Mesothelial cell of epicardium (in vitro differentiated cells): ENCODE measurements at regions not wholly inside any gene's neighbourhood (a gene's known extent, or its start where the extent isn't known, plus 50 kb on each side); places are given as distances from the start of the nearest gene placed in this dataset.

ENCODE experiments used
- DNase-seq, 2 experiments: peaks; one replicate each; pipeline ENCODE4 v3.0.0; 2021; ENCODE audit warnings: low spot score in 2 of 2; ENCODE audit not compliant: unreplicated experiment in 2 of 2
- H3K27ac Mint-ChIP-seq: 2 replicates; pipeline ENCODE4 v1.8.0; 2021; ENCODE audit warnings: mixed read lengths
- H3K27me3 Mint-ChIP-seq: 2 replicates; pipeline ENCODE4 v1.8.0; 2021; ENCODE audit warnings: low read depth, mixed read lengths
- H3K36me3 Mint-ChIP-seq: 2 replicates; pipeline ENCODE4 v1.8.0; 2021; ENCODE audit warnings: mixed read lengths
- H3K4me1 Mint-ChIP-seq: 2 replicates; pipeline ENCODE4 v1.8.0; 2021; ENCODE audit warnings: mixed read lengths
- H3K4me3 Mint-ChIP-seq: 2 replicates; pipeline ENCODE4 v1.8.0; 2021; ENCODE audit warnings: mild to moderate bottlenecking, moderate library complexity, mixed read lengths
- H3K9me3 Mint-ChIP-seq: 2 replicates; pipeline ENCODE4 v1.8.0; 2021; ENCODE audit warnings: mixed read lengths
- TF ChIP-seq, protein P1 (sequence below): fragments of 200-600 bp; sonication (generic); IDR thresholded peaks from one replicate; pipeline ENCODE4 v1.5.0; 2021; ENCODE audit warnings: antibody characterized with exemption; ENCODE audit not compliant: unreplicated experiment

DNA sequence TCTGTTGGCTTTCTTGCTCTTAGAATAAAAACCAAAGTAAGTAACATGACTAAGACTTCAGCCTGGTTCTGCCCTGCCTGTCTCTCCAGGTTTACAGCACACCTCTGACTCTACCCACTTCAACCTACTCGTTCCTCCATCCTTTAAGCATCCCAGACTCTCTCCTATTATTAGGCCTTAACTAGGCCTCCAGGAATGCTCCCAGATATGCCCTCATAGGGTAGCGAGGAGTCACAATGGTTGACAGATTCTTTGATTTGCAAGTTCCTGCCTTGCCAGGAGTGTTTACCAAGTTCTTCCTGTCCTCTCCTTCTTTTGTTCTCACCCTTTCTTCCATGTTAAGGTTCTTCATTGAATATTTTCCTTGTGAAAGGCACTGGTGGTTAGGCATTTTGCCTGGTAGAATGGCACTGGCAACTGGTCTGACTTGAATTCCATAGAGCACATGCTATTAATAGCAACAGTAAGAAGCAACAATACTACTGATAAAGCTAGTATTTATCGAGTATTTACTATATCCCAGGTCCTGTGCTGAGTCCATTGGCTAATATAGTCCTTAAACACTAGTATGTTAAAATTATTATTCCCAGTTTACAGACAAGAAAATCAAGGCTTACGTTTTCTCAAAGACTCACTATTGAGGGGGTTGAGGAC is 327.9 kb upstream of the PRKCQ start:
- peaks cover 30% of the 10 kb centered on the region for H3K9me3 Mint-ChIP-seq
- no peak overlapping the region for H3K27ac Mint-ChIP-seq
- DNase-seq = no peak
- no peaks in the 10 kb centered on the region for H3K36me3 Mint-ChIP-seq
- no peak overlapping the region for H3K4me3 Mint-ChIP-seq
- H3K4me1 Mint-ChIP-seq = peaks cover 9% of the 10 kb centered on the region
- TF ChIP-seq, protein P1, sequence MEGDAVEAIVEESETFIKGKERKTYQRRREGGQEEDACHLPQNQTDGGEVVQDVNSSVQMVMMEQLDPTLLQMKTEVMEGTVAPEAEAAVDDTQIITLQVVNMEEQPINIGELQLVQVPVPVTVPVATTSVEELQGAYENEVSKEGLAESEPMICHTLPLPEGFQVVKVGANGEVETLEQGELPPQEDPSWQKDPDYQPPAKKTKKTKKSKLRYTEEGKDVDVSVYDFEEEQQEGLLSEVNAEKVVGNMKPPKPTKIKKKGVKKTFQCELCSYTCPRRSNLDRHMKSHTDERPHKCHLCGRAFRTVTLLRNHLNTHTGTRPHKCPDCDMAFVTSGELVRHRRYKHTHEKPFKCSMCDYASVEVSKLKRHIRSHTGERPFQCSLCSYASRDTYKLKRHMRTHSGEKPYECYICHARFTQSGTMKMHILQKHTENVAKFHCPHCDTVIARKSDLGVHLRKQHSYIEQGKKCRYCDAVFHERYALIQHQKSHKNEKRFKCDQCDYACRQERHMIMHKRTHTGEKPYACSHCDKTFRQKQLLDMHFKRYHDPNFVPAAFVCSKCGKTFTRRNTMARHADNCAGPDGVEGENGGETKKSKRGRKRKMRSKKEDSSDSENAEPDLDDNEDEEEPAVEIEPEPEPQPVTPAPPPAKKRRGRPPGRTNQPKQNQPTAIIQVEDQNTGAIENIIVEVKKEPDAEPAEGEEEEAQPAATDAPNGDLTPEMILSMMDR = no peak
- H3K27me3 Mint-ChIP-seq = no peaks in the 10 kb centered on the region

DNA sequence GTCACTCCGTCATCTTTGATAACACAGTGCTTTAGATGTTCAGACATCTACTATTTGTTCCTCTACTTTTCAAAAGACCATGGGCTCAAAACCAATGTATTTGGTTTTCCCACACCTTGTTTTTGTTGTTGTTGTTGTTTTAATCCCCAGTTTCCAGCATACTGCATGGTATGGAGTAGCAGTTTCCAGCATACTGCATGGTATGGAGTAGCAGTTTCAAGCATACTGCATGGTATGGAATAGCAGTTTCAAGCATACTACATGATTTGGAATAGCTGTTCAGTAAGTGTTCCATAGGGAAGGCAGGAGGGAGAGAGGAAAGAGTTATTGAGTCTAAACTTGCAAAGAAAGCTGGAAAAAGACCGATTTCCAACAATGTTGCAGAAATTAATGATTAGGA is 314.3 kb upstream of the PRKCQ start:
- H3K9me3 Mint-ChIP-seq = no peaks in the 10 kb centered on the region
- H3K4me1 Mint-ChIP-seq = no peaks in the 10 kb centered on the region
- TF ChIP-seq, protein P1 = no peak
- H3K27ac Mint-ChIP-seq = no peak overlapping the region
- no peak for DNase-seq
- peaks cover 17% of the 10 kb centered on the region for H3K27me3 Mint-ChIP-seq
- H3K36me3 Mint-ChIP-seq = no peaks in the 10 kb centered on the region
- H3K4me3 Mint-ChIP-seq = no peak overlapping the region

DNA sequence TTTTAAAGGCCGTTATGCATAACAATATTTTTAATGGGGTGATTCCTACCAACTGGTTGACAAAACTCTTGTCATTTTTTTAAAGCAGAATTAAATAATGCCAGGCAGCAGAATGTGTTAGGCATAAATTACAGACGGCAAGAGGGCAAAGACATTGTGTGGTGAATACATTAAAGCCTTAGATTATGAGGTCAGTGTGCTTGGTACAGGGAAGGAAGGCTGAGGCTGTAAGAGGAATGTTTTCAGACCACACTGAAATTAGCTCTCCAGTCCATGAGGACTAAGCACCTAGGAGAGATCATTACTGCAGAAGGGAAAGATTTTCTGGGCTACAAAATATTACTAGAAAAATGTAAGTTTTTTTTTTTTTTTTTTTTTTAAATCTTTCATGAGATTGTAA is 312.8 kb upstream of the PRKCQ start:
- TF ChIP-seq, protein P1 = no peak
- H3K36me3 Mint-ChIP-seq = no peaks in the 10 kb centered on the region

DNA sequence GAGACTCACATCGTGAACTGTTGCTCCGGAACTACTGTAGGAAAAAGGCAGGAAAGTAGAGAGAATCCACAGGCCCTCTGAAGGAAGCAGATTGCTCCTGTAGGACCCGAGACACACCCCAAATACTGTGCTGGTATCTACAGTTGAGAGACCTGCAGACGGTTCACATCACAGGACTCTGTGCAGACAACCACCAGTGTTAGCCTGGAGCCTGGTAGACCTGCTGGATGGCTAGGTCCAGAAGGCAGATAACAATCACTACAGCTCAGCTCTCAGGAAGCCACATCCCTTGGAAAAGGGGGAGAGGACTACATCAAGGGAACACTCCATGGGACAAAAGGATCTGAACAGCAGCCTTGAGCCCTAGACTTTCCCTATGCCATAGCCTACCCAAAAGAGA is 311.8 kb upstream of the PRKCQ start:
- Mint-ChIP-seq H3K36me3 (no peaks in the 10 kb centered on the region), H3K9me3 (no peaks in the 10 kb centered on the region), H3K4me3 (no peak overlapping the region), H3K27me3 (peaks cover 8% of the 10 kb centered on the region), H3K4me1 (no peaks in the 10 kb centered on the region), H3K27ac (no peak overlapping the region)
- TF ChIP-seq, protein P1 = no peak
- DNase-seq = no peak

More for the DNA sequence above, 312.8 kb upstream of the PRKCQ start:
- H3K9me3 Mint-ChIP-seq = no peaks in the 10 kb centered on the region
- H3K4me1 Mint-ChIP-seq = no peaks in the 10 kb centered on the region
- H3K27me3 Mint-ChIP-seq = peaks cover 8% of the 10 kb centered on the region
- H3K27ac Mint-ChIP-seq = no peak overlapping the region
- no peak overlapping the region for H3K4me3 Mint-ChIP-seq
- no peak for DNase-seq

DNA sequence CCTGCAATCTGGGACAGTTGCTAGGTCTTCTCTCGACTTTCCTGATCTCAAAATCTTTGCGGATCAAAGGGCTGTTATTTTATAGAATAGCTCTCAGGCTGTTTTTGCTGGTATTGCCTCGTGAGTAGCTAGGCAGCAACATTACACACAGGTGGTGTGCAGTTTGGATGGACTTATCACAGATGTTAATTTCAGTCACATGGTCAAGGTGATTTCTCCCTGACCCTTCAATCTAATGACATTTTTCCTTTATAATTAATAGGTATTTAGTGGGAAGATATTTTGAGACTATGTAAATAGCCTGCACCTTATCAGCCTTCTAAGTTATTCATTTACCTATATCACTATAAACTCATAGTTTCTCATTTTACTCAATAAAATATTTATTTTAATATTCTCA is 309.6 kb upstream of the PRKCQ start:
- Mint-ChIP-seq H3K9me3 (no peaks in the 10 kb centered on the region), H3K27me3 (peaks cover 13% of the 10 kb centered on the region), H3K27ac (no peak overlapping the region), H3K4me1 (no peaks in the 10 kb centered on the region), H3K36me3 (no peaks in the 10 kb centered on the region), H3K4me3 (no peak overlapping the region)
- no peak for DNase-seq
- TF ChIP-seq, protein P1 = no peak

DNA sequence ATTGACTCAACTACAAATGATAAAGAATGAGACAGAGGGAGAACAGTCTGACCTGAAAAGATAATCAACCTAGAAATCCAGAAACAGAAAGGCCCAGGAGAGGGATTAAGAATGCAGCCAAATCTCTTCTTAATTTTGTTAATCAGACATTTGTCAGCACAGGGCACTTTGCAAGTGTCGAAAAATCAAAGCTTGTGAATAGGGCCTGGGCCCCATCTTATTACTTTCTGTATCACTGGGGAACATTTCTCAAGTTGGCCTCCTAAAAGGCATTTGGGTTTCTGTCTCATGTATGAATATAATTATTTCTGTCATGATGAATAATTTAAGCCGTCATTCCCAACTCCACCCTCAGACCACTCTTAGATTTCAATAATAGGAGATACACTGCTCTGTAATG is 308.4 kb upstream of the PRKCQ start:
- Mint-ChIP-seq H3K4me3 (no peak overlapping the region), H3K27ac (no peak overlapping the region), H3K4me1 (no peaks in the 10 kb centered on the region), H3K36me3 (no peaks in the 10 kb centered on the region), H3K9me3 (no peaks in the 10 kb centered on the region), H3K27me3 (peaks cover 15% of the 10 kb centered on the region)
- TF ChIP-seq, protein P1 = no peak
- DNase-seq = no peak
